ENCODE measurements at regions not wholly inside any gene's neighbourhood (a gene's known extent, or its start where the extent isn't known, plus 50 kb on each side); places are given as distances from the start of the nearest gene placed in this dataset.

DNA sequence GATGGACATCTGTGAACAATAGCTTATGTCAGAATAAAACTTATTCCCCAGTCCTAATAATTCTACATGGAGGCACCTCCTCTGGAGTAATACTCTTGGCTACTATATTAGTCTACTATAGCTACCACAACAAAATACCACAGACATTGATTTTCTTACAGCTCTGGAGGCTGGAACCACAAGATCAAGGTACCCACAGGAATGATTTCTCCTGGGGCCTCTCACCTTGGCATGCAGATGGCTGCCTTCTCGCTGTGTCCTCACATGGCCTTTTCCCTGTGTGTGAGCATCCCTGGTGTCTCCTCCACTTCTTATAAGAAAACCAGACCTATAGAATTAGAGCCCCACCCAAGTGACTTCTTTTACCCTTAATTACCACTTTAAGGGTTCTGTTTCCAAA, 244.3 kb downstream of the BARHL2 start:
- CTCF ChIA-PET, result no interaction called here

DNA sequence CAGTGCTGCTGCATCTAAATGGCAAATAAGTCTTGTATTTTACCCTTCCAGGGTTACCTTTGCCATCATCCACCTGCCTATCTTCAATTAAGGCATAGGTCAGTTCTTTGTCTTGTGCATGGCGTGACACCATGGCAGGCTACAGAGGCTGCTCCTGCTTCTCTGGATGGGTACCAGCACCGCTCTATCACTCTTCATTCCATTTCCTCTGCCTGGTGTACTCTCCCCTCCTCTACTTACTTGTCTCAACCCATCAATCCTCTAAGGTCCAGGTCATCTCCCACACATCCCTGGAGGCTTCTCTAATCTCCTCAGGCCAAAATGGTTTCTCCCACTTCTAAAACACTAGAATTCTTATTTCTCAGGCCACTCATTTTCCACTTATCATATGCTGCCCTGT, 257.5 kb downstream of the BARHL2 start:
- ChIA-PET POLR2A (no interaction called here), CTCF (no interaction called here)
- Mint-ChIP-seq H3K4me1 (no peaks in the 10 kb centered on the region), H3K9me3 (no peaks in the 10 kb centered on the region), H3K27me3 (no peaks in the 10 kb centered on the region), H3K27ac (no peak overlapping the region), H3K36me3 (ENCODE audit: low read depth) (no peaks in the 10 kb centered on the region), H3K4me3 (no peak overlapping the region)
- no peak for DNase-seq

More for the DNA sequence above, 244.3 kb downstream of the BARHL2 start:
- no peak overlapping the region for H3K27ac Mint-ChIP-seq
- H3K4me1 Mint-ChIP-seq, result no peaks in the 10 kb centered on the region
- H3K9me3 Mint-ChIP-seq, result no peaks in the 10 kb centered on the region
- DNase-seq, result no peak
- no peaks in the 10 kb centered on the region for H3K36me3 Mint-ChIP-seq (ENCODE audit: low read depth)
- H3K27me3 Mint-ChIP-seq, result no peaks in the 10 kb centered on the region
- POLR2A ChIA-PET, result no interaction called here
- H3K4me3 Mint-ChIP-seq, result no peak overlapping the region

GRCh38 chr1:90457985-90458384, 259.1 kb downstream of the BARHL2 start:
- H3K4me1 Mint-ChIP-seq, result no peaks in the 10 kb centered on the region
- DNase-seq, result no peak
- CTCF ChIA-PET, result no interaction called here
- H3K27ac Mint-ChIP-seq, result no peak overlapping the region
- H3K27me3 Mint-ChIP-seq, result no peaks in the 10 kb centered on the region
- H3K36me3 Mint-ChIP-seq (ENCODE audit: low read depth), result no peaks in the 10 kb centered on the region
- no peak overlapping the region for H3K4me3 Mint-ChIP-seq
- POLR2A ChIA-PET, result no interaction called here
- no peaks in the 10 kb centered on the region for H3K9me3 Mint-ChIP-seq

DNA sequence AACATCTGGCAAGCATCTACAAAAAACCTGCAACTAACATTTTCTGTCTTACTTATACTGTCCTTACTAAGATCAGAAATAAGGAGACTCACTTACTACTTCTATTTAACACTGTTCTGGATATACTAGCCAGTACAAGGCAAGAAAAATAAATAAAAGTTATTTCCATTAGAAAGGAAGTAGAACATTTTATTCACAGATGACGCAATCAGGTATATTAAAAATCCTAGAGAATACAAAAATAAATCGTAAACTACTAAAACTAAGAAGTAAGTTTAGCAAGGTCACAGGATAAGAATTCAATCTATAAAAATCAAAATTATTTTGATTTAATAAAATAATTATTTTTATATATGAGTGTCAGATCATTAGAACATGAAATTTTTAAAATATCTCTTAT, 264.6 kb downstream of the BARHL2 start:
- H3K36me3 Mint-ChIP-seq (ENCODE audit: low read depth), result no peaks in the 10 kb centered on the region
- no peaks in the 10 kb centered on the region for H3K9me3 Mint-ChIP-seq
- CTCF ChIA-PET, result no interaction called here

DNA sequence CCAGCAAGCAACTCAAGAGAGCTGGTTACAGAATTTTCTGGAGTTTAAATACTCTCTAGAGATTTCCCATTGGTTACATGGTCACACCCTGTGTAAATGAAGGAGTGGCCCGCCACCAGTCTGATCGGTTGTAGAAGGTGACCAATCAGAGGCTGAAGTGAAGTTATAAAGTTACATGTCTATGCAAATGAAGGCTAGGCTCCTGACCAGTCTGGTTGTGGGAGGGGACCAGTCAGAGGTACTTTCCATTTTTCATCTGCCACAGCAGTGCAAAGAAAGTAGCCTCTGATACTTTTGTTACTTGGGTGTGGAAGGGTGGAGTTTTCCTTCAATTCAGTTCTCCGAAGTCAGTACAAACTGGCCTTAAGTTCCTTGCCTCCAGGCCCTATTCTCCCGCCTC, 273.7 kb downstream of the BARHL2 start:
- Mint-ChIP-seq H3K27ac (no peak overlapping the region), H3K36me3 (ENCODE audit: low read depth) (no peaks in the 10 kb centered on the region), H3K27me3 (peaks cover 8% of the 10 kb centered on the region), H3K4me1 (no peaks in the 10 kb centered on the region), H3K4me3 (no peak overlapping the region), H3K9me3 (no peaks in the 10 kb centered on the region)
- ChIA-PET POLR2A (no interaction called here), CTCF (no interaction called here)
- DNase-seq, result no peak

More for the DNA sequence above, 264.6 kb downstream of the BARHL2 start:
- H3K4me1 Mint-ChIP-seq, result no peaks in the 10 kb centered on the region
- no peak for DNase-seq
- no peak overlapping the region for H3K27ac Mint-ChIP-seq
- no peaks in the 10 kb centered on the region for H3K27me3 Mint-ChIP-seq
- POLR2A ChIA-PET, result no interaction called here
- H3K4me3 Mint-ChIP-seq, result no peak overlapping the region

- DNase-seq, result no peak
- Mint-ChIP-seq H3K27me3 (peaks cover 3% of the 10 kb centered on the region), H3K4me3 (no peak overlapping the region), H3K9me3 (no peaks in the 10 kb centered on the region), H3K4me1 (no peaks in the 10 kb centered on the region), H3K27ac (no peak overlapping the region), H3K36me3 (ENCODE audit: low read depth) (no peaks in the 10 kb centered on the region)
- CTCF ChIA-PET, result no interaction called here
- POLR2A ChIA-PET, result no interaction called here
These were observed 281.8 kb downstream of the BARHL2 start for GRCh38 chr1:90435351-90435750.

DNA sequence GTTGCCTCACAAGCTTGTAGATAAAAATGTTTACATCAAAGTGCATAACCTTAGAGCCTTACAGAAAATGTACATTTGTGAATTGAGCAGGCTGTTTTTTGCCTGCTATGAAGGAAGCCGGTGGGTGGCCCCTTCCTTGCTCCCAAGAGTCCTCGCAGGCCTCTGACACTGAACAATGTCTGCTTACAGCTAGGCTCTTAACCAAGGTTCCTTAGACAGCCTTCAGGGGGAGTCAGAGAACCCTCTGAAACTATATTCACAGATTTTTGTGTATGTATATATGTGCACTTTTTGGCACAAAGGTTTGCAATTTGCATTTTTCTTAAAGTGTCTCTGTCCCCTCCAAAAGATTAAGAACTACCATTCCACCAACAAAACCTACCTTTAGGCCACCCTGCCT, 282.6 kb downstream of the BARHL2 start:
- H3K27me3 Mint-ChIP-seq, result peaks cover 3% of the 10 kb centered on the region
- DNase-seq, result no peak
- no peaks in the 10 kb centered on the region for H3K36me3 Mint-ChIP-seq (ENCODE audit: low read depth)
- H3K27ac Mint-ChIP-seq, result no peak overlapping the region
- H3K9me3 Mint-ChIP-seq, result no peaks in the 10 kb centered on the region
- ChIA-PET POLR2A (no interaction called here), CTCF (no interaction called here)
- no peaks in the 10 kb centered on the region for H3K4me1 Mint-ChIP-seq
- no peak overlapping the region for H3K4me3 Mint-ChIP-seq

GRCh38 chr1:90417126-90417525, 300.0 kb downstream of the BARHL2 start:
- Mint-ChIP-seq H3K27me3 (no peaks in the 10 kb centered on the region), H3K9me3 (no peaks in the 10 kb centered on the region), H3K4me1 (no peaks in the 10 kb centered on the region), H3K36me3 (ENCODE audit: low read depth) (no peaks in the 10 kb centered on the region), H3K27ac (no peak overlapping the region), H3K4me3 (no peak overlapping the region)
- POLR2A ChIA-PET, result no interaction called here
- CTCF ChIA-PET, result no interaction called here
- no peak for DNase-seq

GRCh38 chr1:90414201-90414600, 302.9 kb downstream of the BARHL2 start:
- no peaks in the 10 kb centered on the region for H3K36me3 Mint-ChIP-seq (ENCODE audit: low read depth)
- H3K27ac Mint-ChIP-seq, result no peak overlapping the region
- no peaks in the 10 kb centered on the region for H3K27me3 Mint-ChIP-seq
- no peaks in the 10 kb centered on the region for H3K4me1 Mint-ChIP-seq
- POLR2A ChIA-PET, result no interaction called here
- H3K4me3 Mint-ChIP-seq, result no peak overlapping the region
- H3K9me3 Mint-ChIP-seq, result no peaks in the 10 kb centered on the region
- DNase-seq, result no peak
- CTCF ChIA-PET, result no interaction called here

DNA sequence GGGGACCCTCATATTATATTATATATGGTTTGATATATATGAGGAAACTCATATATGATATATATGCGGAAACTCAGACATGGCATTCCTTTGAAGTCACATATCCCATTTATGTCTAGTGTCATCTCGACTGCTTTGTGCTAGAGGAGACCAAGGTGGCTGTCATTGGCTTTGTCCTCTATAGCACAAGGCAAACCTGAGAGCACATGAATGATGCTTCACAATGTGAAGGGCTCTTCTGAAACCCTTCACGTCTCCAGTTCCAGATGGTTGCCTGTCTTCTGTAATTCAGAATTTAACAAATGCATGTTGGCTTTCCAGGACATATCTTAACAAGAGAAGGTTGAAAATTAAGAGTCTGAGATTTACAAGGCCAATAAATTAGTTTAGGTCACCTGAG, 303.6 kb downstream of the BARHL2 start:
- no peak overlapping the region for H3K27ac Mint-ChIP-seq
- no peaks in the 10 kb centered on the region for H3K36me3 Mint-ChIP-seq (ENCODE audit: low read depth)
- no peak overlapping the region for H3K4me3 Mint-ChIP-seq
- H3K9me3 Mint-ChIP-seq, result no peaks in the 10 kb centered on the region
- DNase-seq, result no peak
- POLR2A ChIA-PET, result no interaction called here
- no peaks in the 10 kb centered on the region for H3K27me3 Mint-ChIP-seq
- no peaks in the 10 kb centered on the region for H3K4me1 Mint-ChIP-seq
- CTCF ChIA-PET, result no interaction called here

GRCh38 chr1:90412563-90412962, 304.5 kb downstream of the BARHL2 start:
- Mint-ChIP-seq H3K4me1 (no peaks in the 10 kb centered on the region), H3K9me3 (no peaks in the 10 kb centered on the region), H3K27me3 (no peaks in the 10 kb centered on the region), H3K36me3 (ENCODE audit: low read depth) (no peaks in the 10 kb centered on the region), H3K4me3 (no peak overlapping the region), H3K27ac (no peak overlapping the region)
- ChIA-PET CTCF (no interaction called here), POLR2A (no interaction called here)
- no peak for DNase-seq

- Mint-ChIP-seq H3K27ac (no peak overlapping the region), H3K4me3 (no peak overlapping the region), H3K27me3 (no peaks in the 10 kb centered on the region), H3K9me3 (no peaks in the 10 kb centered on the region), H3K4me1 (no peaks in the 10 kb centered on the region), H3K36me3 (ENCODE audit: low read depth) (no peaks in the 10 kb centered on the region)
- CTCF ChIA-PET, result no interaction called here
- no peak for DNase-seq
- POLR2A ChIA-PET, result no interaction called here
These were observed 305.9 kb downstream of the BARHL2 start for GRCh38 chr1:90411185-90411584.

- no peaks in the 10 kb centered on the region for H3K9me3 Mint-ChIP-seq
These were observed 309.4 kb downstream of the BARHL2 start for GRCh38 chr1:90407737-90408136.

DNA sequence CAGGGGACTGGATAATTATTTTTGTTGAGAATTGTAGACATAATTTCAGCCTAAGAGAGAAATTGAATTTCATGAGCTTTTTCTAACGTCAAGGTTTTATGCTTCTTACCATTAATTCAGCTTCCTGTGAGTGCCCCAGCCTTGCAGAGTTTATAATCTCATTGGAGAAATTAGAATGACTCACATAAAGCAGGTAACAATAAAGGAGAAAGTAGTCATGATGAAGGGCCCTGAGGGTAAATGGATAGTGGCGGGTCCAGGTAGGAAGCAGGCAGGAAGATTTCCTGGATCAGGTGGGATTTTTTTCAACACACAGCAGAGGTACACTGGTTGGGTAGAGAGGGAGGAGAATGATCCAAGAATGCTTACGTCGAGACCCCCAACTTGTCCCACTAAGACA, 311.4 kb downstream of the BARHL2 start:
- ChIA-PET POLR2A (no interaction called here), CTCF (no interaction called here)
- DNase-seq, result no peak
- Mint-ChIP-seq H3K4me1 (no peaks in the 10 kb centered on the region), H3K36me3 (ENCODE audit: low read depth) (no peaks in the 10 kb centered on the region), H3K27ac (no peak overlapping the region), H3K4me3 (no peak overlapping the region), H3K9me3 (no peaks in the 10 kb centered on the region), H3K27me3 (peaks cover 1% of the 10 kb centered on the region)

More at GRCh38 chr1:90407737-90408136, 309.4 kb downstream of the BARHL2 start:
- H3K27ac Mint-ChIP-seq, result no peak overlapping the region
- no peaks in the 10 kb centered on the region for H3K27me3 Mint-ChIP-seq
- no peaks in the 10 kb centered on the region for H3K36me3 Mint-ChIP-seq (ENCODE audit: low read depth)
- H3K4me3 Mint-ChIP-seq, result no peak overlapping the region
- no peak for DNase-seq
- H3K4me1 Mint-ChIP-seq, result no peaks in the 10 kb centered on the region
- POLR2A ChIA-PET, result no interaction called here
- CTCF ChIA-PET, result no interaction called here
